IPS-15b (cell line): ENCODE measurements at regions not wholly inside any gene's neighbourhood (a gene's known extent, or its start where the extent isn't known, plus 50 kb on each side); places are given as distances from the start of the nearest gene placed in this dataset.
"Not testable (repeated sequence)": the region's sequence is repeated elsewhere in the genome, so short reads cannot be mapped to it uniquely, and the experiment has no call there.

Experiments
- H3K27me3 ChIP-seq: one replicate; pipeline ENCODE4 v1.6.1; 2013; ENCODE audit warnings: low read length; ENCODE audit not compliant: control insufficient read depth, insufficient read depth
- H3K36me3 ChIP-seq: one replicate; pipeline ENCODE4 v1.6.1; 2013; ENCODE audit warnings: low read length; ENCODE audit not compliant: control insufficient read depth, insufficient read depth
- H3K4me1 ChIP-seq: one replicate; pipeline ENCODE4 v1.6.1; 2013; ENCODE audit warnings: mild to moderate bottlenecking, low read length; ENCODE audit not compliant: control insufficient read depth, insufficient read depth
- H3K4me3 ChIP-seq: one replicate; pipeline ENCODE4 v1.5.1; 2013; ENCODE audit warnings: low read depth, low read length
- H3K9ac ChIP-seq: one replicate; pipeline ENCODE4 v1.6.1; 2013; ENCODE audit warnings: low read depth, mild to moderate bottlenecking, low read length
- H3K9me3 ChIP-seq: one replicate; pipeline ENCODE4 v1.6.1; 2013; ENCODE audit warnings: mild to moderate bottlenecking, low read length; ENCODE audit not compliant: control insufficient read depth, insufficient read depth

- Histone ChIP-seq H3K9me3 (no peaks in the 10 kb centered on the region), H3K4me1 (no peaks in the 10 kb centered on the region), H3K4me3 (no peak overlapping the region), H3K36me3 (no peaks in the 10 kb centered on the region), H3K27me3 (no peaks in the 10 kb centered on the region), H3K9ac (no peak overlapping the region)
Measured at GRCh38 chr14:49036266-49036665, 549.9 kb downstream of the RPS29 start.

GRCh38 chr14:49033131-49033530 lies 553.0 kb downstream of the RPS29 start:
- H3K4me1 ChIP-seq, result no peaks in the 10 kb centered on the region
- H3K9ac ChIP-seq, result no peak overlapping the region
- no peaks in the 10 kb centered on the region for H3K9me3 ChIP-seq
- no peak overlapping the region for H3K4me3 ChIP-seq
- H3K27me3 ChIP-seq, result no peaks in the 10 kb centered on the region
- no peaks in the 10 kb centered on the region for H3K36me3 ChIP-seq

- H3K4me1 ChIP-seq, H3K4me3 ChIP-seq, H3K36me3 ChIP-seq: not testable (repeated sequence)
Measured at GRCh38 chr14:49031710-49032109, 554.5 kb downstream of the RPS29 start.

GRCh38 chr14:49019467-49020115 lies 566.6 kb downstream of the RPS29 start:
- H3K9me3 ChIP-seq, result no peaks in the 10 kb centered on the region
- H3K4me1 ChIP-seq, result no peaks in the 10 kb centered on the region
- H3K27me3 ChIP-seq, result no peaks in the 10 kb centered on the region
- no peak overlapping the region for H3K9ac ChIP-seq
- no peaks in the 10 kb centered on the region for H3K36me3 ChIP-seq
- no peak overlapping the region for H3K4me3 ChIP-seq

More at GRCh38 chr14:49031710-49032109, 554.5 kb downstream of the RPS29 start:
- not testable (repeated sequence) for H3K9me3 ChIP-seq, H3K27me3 ChIP-seq, H3K9ac ChIP-seq

DNA sequence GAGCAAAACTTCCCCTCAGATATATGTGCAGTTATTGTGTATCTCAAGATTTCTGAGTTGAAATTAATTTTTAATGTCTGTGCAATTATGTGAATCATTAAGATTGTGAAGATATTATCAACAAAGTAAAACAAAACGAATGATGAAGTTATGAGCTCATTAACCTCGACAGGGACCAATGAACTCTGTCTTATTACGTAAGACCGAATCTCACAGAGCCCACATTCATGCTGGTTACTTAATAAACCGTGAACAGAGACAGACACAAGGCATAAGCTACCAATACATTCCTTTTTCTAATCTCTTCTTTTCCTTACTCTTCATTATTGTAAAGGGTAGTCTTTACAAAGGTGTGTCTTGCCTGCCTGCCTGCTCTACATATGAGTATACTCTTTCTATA lies 568.7 kb downstream of the RPS29 start:
- Histone ChIP-seq H3K36me3 (no peaks in the 10 kb centered on the region), H3K9me3 (no peaks in the 10 kb centered on the region), H3K27me3 (no peaks in the 10 kb centered on the region), H3K4me1 (no peaks in the 10 kb centered on the region), H3K9ac (no peak overlapping the region), H3K4me3 (no peak overlapping the region)

DNA sequence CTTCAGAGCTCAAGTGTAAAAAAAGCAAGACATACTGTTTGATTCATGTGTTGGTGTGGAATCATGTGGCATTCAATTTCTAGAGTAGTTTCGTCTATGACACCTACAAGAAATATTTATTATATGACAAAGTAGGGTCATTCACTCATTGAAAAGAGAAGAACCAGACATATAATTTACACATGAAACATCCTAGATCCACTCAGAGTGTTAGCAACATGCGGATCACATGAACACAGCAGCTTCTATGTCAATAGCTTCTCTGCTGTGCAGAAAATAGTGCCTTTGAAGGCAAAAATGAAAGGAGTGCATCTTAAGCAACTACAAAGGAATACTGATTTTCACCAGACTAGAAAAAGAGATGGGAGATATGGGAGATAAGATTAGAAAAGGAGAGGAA lies 569.8 kb downstream of the RPS29 start:
- Histone ChIP-seq H3K36me3 (no peaks in the 10 kb centered on the region), H3K9ac (no peak overlapping the region), H3K4me1 (no peaks in the 10 kb centered on the region), H3K4me3 (no peak overlapping the region), H3K27me3 (no peaks in the 10 kb centered on the region), H3K9me3 (no peaks in the 10 kb centered on the region)

- Histone ChIP-seq H3K27me3 (no peaks in the 10 kb centered on the region), H3K4me1 (no peaks in the 10 kb centered on the region), H3K9me3 (no peaks in the 10 kb centered on the region), H3K36me3 (no peaks in the 10 kb centered on the region), H3K9ac (no peak overlapping the region), H3K4me3 (no peak overlapping the region)
Measured at GRCh38 chr14:49014476-49014875, 571.7 kb downstream of the RPS29 start.

DNA sequence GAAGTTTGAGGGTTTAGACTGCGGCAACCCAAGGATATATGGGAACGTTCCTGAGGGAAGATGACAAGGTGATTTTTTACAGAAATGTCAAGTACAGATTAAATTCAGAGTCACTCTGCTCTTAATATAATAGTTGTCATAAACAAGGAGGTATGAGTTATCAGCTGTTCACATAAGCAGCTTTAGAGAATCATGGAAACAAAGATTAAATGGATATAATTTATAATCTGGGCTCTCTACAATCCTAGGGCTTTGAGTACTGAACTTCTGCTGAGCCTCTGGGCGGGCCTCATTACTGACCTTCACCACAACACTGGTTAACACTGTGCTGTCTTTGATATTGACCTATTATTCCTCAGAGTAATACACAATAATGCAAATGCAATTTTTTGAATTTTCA lies 577.8 kb downstream of the RPS29 start:
- Histone ChIP-seq H3K9ac (no peak overlapping the region), H3K36me3 (no peaks in the 10 kb centered on the region), H3K4me1 (no peaks in the 10 kb centered on the region), H3K27me3 (no peaks in the 10 kb centered on the region), H3K9me3 (no peaks in the 10 kb centered on the region), H3K4me3 (no peak overlapping the region)

DNA sequence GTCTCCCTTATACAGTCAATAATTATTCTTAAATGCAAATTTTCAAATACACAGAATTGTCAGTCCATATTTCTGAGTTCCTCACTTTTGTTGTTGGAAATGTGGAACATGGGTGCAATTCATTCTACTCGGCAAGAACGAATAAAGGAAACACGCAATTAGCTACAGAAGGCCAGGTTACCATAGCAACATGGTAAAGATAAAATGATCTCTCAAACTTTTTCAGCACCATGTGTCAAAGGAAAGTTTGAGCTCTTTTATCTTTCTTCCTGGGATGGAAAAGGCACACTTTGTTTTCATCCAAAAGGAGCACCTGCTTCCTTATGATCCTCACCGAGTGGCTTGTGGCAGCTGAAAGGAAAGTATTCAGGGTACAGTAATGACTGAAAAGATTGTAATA lies 595.0 kb downstream of the RPS29 start:
- no peaks in the 10 kb centered on the region for H3K4me1 ChIP-seq

GRCh38 chr14:48983351-48983888 lies 602.8 kb downstream of the RPS29 start:
- Histone ChIP-seq H3K27me3 (no peaks in the 10 kb centered on the region), H3K9me3 (no peaks in the 10 kb centered on the region), H3K4me1 (no peaks in the 10 kb centered on the region), H3K4me3 (no peak overlapping the region), H3K9ac (no peak overlapping the region), H3K36me3 (no peaks in the 10 kb centered on the region)

More for the DNA sequence above, 595.0 kb downstream of the RPS29 start:
- H3K27me3 ChIP-seq, result no peaks in the 10 kb centered on the region
- no peak overlapping the region for H3K4me3 ChIP-seq
- H3K9ac ChIP-seq, result no peak overlapping the region
- no peaks in the 10 kb centered on the region for H3K9me3 ChIP-seq
- H3K36me3 ChIP-seq, result no peaks in the 10 kb centered on the region

DNA sequence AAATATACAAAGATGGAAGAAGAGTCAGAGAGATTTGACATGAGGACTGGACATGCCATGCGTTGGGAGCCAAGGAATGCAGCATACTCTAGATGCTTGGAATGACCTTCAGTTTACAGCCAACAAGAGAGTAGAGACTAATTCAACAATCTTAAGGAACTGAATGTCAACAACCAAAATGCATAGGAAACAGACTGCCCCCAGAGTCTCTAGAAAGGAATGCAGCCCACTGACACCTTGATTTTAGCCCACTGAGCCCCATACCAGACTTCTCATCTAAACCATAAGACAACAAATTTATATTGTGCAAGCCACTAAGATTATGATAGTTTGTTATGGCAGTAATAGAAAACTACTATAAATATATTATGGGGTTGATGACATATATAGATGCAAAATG lies 611.2 kb downstream of the RPS29 start:
- H3K4me1 ChIP-seq, result no peaks in the 10 kb centered on the region
- no peaks in the 10 kb centered on the region for H3K27me3 ChIP-seq
- H3K9me3 ChIP-seq, result no peaks in the 10 kb centered on the region
- H3K36me3 ChIP-seq, result no peaks in the 10 kb centered on the region
- H3K4me3 ChIP-seq, result no peak overlapping the region
- no peak overlapping the region for H3K9ac ChIP-seq

DNA sequence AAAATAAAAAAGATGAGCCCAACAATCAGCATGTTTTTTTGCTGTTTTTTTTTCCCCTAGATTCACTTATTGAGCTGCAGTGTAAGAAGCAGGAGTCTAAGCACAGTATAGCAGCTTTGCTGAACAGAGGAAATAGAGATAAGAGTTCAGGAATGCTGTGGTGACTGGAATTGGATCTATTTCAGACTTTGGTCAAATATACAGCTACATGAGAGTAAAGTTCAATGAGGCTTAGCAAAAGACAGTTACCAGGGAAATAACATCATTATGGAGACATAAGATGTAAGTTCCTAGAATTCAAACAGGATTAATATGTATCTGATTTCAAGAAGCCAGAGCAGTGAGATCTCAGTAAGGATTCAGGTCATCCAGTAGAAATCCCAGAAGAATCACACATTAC lies 613.0 kb downstream of the RPS29 start:
- Histone ChIP-seq H3K4me3 (no peak overlapping the region), H3K27me3 (no peaks in the 10 kb centered on the region), H3K4me1 (no peaks in the 10 kb centered on the region), H3K9ac (no peak overlapping the region), H3K36me3 (no peaks in the 10 kb centered on the region), H3K9me3 (no peaks in the 10 kb centered on the region)
